EL (cell line): ENCODE measurements at regions not wholly inside any gene's neighbourhood (a gene's known extent, or its start where the extent isn't known, plus 50 kb on each side); places are given as distances from the start of the nearest gene placed in this dataset.
"Not testable (repeated sequence)": the region's sequence is repeated elsewhere in the genome, so short reads cannot be mapped to it uniquely, and the experiment has no call there.

Source experiments
- DNase-seq: peaks from one replicate; pipeline ENCODE4 v3.0.0-alpha.2; 2016

GRCh38 chr6:147930745-147931144 is 411.9 kb upstream of the SASH1 start:
- no peak for DNase-seq

- DNase-seq: no peak
Observed at GRCh38 chr6:147933224-147933623, 409.4 kb upstream of the SASH1 start.

- DNase-seq: no peak
Observed at GRCh38 chr6:147935656-147936055, 407.0 kb upstream of the SASH1 start.

- DNase-seq: no peak
Observed at GRCh38 chr6:147936703-147937470, 405.8 kb upstream of the SASH1 start.

DNA sequence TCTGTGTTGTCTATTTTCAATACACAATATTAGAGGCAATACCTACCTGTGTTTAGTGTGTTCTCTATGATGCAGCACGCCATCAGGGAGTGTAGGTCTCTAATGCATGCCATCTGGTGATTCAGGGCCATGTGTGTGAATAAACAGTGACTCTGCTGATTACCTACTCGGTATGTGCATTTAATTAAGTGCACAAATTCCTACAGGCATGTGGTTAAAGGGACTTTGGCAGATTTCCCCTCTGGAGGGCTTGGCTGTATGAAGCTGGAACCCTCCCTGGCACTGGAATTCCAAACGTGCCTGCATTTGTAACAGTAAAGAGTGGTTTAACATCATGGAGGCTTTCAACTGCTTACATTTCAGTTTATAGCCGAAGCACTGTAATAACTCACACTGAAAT is 401.5 kb upstream of the SASH1 start:
- DNase-seq: peak; percentile 67

- no peak for DNase-seq
Observed at GRCh38 chr6:147942363-147942762, 400.3 kb upstream of the SASH1 start.

DNA sequence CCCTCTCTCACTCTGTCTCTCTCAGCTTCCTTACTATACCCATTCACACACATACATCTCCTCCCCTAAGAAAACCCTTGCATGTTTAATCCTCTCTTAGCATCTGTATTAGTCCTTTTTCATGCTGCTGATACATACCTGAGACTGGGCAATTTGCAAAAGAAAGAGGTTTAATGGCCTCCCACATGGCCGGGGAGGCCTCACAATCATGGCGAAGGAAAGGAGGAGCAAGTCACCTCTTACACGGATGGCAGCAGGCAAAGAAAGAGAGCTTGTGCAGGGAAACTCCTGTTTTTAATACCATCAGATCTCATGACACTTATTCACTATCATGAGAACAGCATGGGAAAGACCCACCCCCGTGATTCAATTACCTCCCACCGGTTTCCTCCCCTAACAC is 398.5 kb upstream of the SASH1 start:
- no peak for DNase-seq

DNA sequence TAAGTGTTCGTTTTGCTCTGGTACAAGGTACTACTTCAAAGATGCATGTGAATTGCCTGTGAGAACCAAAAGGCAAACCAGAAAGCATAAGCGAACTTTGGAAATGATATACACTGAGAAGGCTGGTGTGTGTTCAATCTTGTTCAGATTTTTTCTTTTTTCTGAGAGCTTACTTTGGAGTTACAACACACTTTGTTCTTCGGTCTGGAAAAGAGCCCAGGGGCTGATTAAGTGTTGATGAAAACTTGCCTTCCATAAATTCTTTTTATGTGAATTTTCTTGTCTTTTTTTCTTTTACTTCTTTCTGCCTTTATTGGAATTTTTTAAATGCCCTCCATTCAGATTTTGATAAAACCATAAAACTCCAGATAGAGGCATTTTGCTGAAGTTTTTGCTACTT is 395.1 kb upstream of the SASH1 start:
- DNase-seq: peak; percentile 37

- peak; percentile 50 for DNase-seq
Observed at GRCh38 chr6:147949981-147950622, 392.5 kb upstream of the SASH1 start.

DNA sequence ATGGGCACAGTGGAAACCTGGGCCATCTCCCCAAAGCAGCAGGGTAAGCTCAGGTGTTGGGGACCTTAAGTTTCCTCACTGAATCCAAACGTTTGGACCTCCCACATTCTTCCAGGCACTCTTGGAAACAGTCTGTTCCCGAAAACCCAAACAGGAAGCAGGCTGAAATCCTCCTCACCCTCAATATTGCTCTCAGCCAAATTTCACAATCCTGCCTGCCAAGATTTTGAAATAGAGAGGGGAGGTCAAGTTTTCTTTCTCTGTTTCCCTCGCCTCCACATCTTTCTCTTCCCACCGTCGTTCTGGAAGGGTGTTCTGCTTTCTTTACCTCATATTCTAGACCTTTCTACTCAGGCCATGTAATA is 392.0 kb upstream of the SASH1 start:
- peak; percentile 54 for DNase-seq

DNA sequence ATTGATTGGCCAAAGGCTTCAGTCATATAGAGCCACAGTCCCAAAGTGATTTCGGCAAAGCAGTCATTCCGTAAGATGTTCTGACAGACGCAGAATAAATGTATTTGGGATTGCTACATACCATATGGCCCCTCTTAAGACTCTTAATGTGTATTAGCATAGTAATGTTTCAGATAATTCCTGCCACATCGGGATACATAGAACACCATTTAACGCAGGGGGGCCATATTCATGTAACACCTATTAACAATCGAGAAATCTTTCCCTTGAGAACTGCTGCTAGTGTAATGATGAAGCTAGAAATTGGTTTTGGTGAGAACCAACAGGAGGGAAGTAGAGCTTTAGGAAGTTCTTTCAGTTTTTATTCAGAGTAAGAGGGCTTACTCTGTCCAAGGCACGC is 390.9 kb upstream of the SASH1 start:
- DNase-seq: no peak

GRCh38 chr6:147954938-147955337 is 387.7 kb upstream of the SASH1 start:
- no peak for DNase-seq

DNA sequence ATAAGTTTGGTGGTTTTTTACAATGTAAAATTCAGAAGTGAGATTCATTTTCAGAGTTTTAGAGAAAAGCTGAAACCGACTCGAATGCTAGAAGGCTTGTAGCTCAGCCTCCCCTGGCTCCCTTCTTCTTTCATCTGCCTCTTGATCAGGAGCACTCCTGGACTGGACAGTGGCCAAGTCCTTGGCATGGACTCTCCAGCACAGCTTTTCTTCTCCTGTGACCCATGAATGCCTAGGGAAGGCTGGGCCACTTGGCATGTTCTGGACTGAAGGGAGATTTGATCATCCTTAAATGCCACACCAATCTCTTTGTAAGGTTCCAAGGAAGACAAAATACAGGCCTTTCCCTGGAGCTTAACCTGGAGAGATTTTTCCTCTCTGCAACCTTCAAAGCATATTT is 384.0 kb upstream of the SASH1 start:
- DNase-seq: no peak

GRCh38 chr6:147961481-147962141 is 381.0 kb upstream of the SASH1 start:
- DNase-seq: no peak

DNA sequence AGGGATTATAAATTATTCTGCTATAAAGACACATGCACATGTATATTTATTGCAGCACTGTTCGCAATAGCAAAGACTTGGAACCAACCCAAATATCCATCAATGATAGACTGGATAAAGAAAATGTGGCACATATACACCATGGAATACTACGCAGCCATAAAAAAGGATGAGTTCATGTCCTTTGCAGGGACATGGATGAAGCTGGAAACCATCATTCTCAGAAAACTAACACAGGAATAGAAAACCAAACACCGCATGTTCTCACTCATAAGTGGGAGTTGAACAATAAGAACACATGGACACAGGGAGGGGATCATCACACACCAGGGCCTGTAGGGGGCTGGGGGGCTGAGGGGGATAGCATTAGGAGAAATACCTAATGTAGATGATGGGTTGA is 377.2 kb upstream of the SASH1 start:
- not testable (repeated sequence) for DNase-seq

- no peak for DNase-seq
Observed at GRCh38 chr6:147970970-147971369, 371.7 kb upstream of the SASH1 start.

- no peak for DNase-seq
Observed at GRCh38 chr6:147972448-147972847, 370.2 kb upstream of the SASH1 start.

- DNase-seq: no peak
Observed at GRCh38 chr6:147973806-147974205, 368.8 kb upstream of the SASH1 start.

DNA sequence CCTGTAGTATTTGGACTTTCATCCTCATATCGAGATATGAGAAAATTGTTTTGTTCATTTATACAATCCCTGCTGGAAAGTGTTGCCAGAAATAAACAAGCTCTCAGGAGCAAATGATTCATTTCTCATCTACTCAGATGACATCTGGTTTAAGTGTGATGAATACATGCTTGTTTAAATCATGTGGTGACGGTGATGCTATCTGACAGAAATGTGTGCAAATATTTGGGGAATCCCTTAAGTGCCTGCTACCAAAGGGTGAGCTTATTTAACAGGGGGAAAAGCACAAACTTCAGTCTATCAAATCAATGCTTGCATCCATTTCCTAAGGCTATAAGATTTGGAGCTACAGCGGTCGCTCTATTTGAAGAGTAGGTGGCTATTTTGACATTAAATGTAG is 368.3 kb upstream of the SASH1 start:
- DNase-seq: peak; percentile 82

GRCh38 chr6:147977851-147978465 is 364.7 kb upstream of the SASH1 start:
- DNase-seq: no peak

GRCh38 chr6:147979966-147980365 is 362.7 kb upstream of the SASH1 start:
- no peak for DNase-seq

DNA sequence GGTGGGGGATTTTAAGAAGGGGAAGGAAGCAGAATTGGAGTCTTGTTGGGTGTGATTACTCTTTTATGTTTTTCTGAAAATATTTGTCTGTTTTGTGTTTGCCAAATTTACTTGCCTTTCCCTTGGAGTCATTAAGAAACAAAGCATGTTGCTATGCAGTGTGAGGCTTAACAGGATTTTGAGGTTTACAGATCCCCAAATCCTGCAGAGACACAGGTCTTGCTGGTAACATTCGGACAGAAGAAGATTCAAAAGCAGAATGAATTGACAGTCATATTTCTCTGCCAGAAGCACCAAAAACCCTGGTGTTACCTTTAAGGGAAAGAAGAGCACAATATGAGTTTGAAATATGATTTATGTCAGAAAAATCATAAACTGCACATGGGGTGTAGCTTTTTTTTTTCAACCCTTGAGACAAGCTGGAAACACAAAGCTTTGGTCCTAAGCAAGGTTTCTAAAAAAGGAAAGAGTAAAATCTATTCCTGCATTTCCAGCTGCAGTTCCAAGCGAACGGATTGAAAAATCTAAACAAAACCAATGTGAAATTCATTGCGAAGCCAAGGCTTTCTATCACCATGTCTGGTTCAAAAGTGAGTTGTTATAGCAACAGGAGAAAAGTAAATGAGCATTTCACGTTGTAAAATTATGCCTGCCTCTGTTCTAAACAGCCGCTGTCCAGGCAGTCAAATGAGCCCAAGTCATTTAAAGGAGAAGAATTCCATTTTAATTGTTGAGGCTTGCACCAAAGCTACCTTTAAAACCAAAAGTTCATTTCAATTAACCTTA is 358.9 kb upstream of the SASH1 start:
- no peak for DNase-seq

DNA sequence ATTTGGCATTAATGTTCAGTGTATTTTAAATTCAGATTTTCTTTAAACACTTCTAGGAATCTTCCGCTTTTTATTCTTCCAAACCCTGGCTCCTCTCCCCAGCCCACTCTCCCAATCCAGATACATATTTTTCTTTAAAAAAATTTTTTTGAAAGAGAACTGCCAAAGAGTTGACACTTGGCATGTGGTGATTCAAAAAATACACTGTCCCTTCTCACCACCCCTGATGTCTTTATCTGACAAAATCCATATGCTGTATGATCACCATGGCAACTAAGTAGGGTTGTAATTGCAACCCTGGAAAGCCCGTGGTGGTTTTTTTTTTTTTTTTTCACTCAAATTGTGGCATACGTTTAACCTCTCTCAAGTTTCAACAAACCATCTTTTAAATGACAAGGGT is 355.8 kb upstream of the SASH1 start:
- DNase-seq: no peak
